BLaER1 treated with 17β-estradiol and CSF1 and Interleukin-3, amounts not matched to agents 10 nM and 100 nM (cell line): ENCODE measurements at regions not wholly inside any gene's neighbourhood (a gene's known extent, or its start where the extent isn't known, plus 50 kb on each side); places are given as distances from the start of the nearest gene placed in this dataset.

Experiments used
- H3K27ac ChIP-seq, 11 experiments: shearing (Covaris generic); formaldehyde crosslinking; 2 replicates each; pipeline ENCODE4 v1.8.1; 2022
- H3K27me3 ChIP-seq, 11 experiments: shearing (Covaris generic); formaldehyde crosslinking; 2 replicates each; pipeline ENCODE4 v1.8.1; 2022
- H3K36me3 ChIP-seq, 11 experiments: shearing (Covaris generic); formaldehyde crosslinking; 2 replicates each; pipeline ENCODE4 v1.8.1; 2022
- H3K4me1 ChIP-seq, 10 experiments: shearing (Covaris generic); formaldehyde crosslinking; 2 replicates each; pipeline ENCODE4 v1.8.1; 2022
- H3K4me2 ChIP-seq, 11 experiments: shearing (Covaris generic); formaldehyde crosslinking; 2 replicates each; pipeline ENCODE4 v1.8.1; 2022
- H3K4me3 ChIP-seq, 10 experiments: shearing (Covaris generic); formaldehyde crosslinking; 2 replicates each; pipeline ENCODE4 v1.8.1; 2022
- H3K9ac ChIP-seq, 11 experiments: shearing (Covaris generic); formaldehyde crosslinking; 2 replicates each; pipeline ENCODE4 v1.8.1; 2022
- H3K9me3 ChIP-seq, 11 experiments: shearing (Covaris generic); formaldehyde crosslinking; replicated peaks in 1 of 11; 2 replicates each; pipeline ENCODE4 v1.8.1; 2022
- H4K20me1 ChIP-seq, 11 experiments: shearing (Covaris generic); formaldehyde crosslinking; 2 replicates each; pipeline ENCODE4 v1.8.1; 2022
- Cebpa-rat ChIP-seq, 11 experiments: shearing (Covaris generic); IDR thresholded peaks; 2 replicates each; pipeline ENCODE4 v1.8.1; 2022

DNA sequence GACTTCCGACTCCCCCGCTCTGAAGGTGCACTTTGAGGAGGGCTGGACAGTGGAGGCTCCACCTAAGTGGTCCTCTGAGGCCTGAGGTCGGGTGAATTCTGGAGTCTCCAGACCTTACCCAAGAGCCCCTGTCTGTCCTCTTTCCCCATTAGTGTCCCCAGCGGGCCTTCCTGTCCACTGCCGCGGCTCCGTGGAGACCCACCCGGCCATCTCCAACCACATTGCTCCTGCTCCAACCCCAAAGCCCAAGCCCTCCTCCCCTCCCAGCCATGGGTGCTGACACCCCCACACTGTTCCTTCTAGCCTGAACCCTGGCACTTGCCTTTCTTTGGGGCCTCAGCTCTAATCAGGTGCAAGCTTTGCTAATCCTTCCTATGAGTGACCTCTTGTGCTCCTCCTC is 283.1 kb upstream of the TNRC6C start:
- Histone ChIP-seq H3K9me3 (peaks cover 0 to 4% (median 0%) of the 10 kb centered on the region in 11 experiments; a peak in 1 of 22 replicates), H3K4me3 (no peak overlapping the region), H3K27ac (no peak overlapping the region), H4K20me1 (no peaks in the 10 kb centered on the region), H3K4me2 (0 out of 22 replicates have a peak overlapping the region, but pooled peaks of 3 of the 11 experiments have one; percentile 15 to 26 (median 16)), H3K4me1 (peaks cover 0 to 9% (median 0%) of the 10 kb centered on the region in 10 experiments; a peak in 3 of 20 replicates), H3K9ac (no peak overlapping the region), H3K27me3 (no peaks in the 10 kb centered on the region), H3K36me3 (no peaks in the 10 kb centered on the region)
- no peak for TF ChIP-seq Cebpa-rat (IDR thresholded peaks at IDR 0.05)

DNA sequence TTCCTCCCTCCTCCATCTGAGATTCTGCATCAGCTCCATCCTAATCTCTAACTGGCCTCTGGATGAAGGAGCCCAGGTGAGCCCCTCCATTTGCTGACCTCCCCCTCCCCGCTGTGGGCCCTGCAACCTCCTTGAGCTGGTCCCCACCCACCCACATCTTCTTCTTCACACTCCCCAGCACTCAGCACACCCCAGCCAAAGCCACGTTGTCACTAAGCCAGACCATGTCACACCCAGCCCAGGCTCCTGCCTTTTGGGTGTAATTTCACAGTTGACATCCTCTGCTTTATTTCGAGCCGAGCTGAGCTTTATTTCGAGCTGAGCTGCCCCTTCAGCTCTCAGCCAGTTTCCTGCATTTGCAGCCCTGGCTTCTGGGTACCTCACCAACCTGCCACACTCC is 282.7 kb upstream of the TNRC6C start:
- no peak for TF ChIP-seq Cebpa-rat (IDR thresholded peaks at IDR 0.05)
- no peaks in the 10 kb centered on the region for H3K36me3 ChIP-seq
- no peaks in the 10 kb centered on the region for H3K27me3 ChIP-seq
- no peak overlapping the region for H3K27ac ChIP-seq
- peaks cover 0 to 4% (median 0%) of the 10 kb centered on the region in 11 experiments; a peak in 1 of 22 replicates for H3K9me3 ChIP-seq
- H4K20me1 ChIP-seq = no peaks in the 10 kb centered on the region
- H3K4me1 ChIP-seq = peaks cover 0 to 9% (median 0%) of the 10 kb centered on the region in 10 experiments; a peak in 3 of 20 replicates
- H3K9ac ChIP-seq = no peak overlapping the region
- no peak overlapping the region for H3K4me3 ChIP-seq
- no peak overlapping the region for H3K4me2 ChIP-seq

DNA sequence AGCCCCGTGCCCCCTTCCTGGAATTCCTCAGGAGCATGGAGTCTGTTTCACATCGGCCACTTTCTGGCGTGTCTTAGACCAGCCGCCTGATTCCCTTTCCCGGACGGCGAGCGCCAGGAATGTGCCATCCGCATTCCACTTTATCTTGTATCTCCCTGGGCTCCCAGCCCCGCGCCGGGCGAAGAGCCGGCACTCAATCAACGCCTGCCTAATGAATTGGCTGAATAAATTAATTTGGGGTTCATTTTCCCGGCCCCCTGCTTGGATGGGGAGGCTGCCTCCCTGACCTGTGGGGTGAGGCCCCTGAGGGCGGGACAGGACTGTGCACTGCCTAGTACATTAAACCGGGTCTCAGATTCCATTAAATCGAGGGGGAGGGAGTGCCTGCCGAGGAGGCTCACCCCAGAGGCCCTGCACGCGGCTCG is 282.3 kb upstream of the TNRC6C start:
- Histone ChIP-seq H4K20me1 (no peaks in the 10 kb centered on the region), H3K36me3 (no peaks in the 10 kb centered on the region), H3K27ac (no peak overlapping the region), H3K27me3 (no peaks in the 10 kb centered on the region), H3K9me3 (peaks cover 0 to 4% (median 0%) of the 10 kb centered on the region in 11 experiments; a peak in 1 of 22 replicates), H3K4me3 (no peak overlapping the region), H3K4me1 (peaks cover 0 to 9% (median 0%) of the 10 kb centered on the region in 10 experiments; a peak in 3 of 20 replicates), H3K4me2 (no peak overlapping the region), H3K9ac (no peak overlapping the region)
- TF ChIP-seq Cebpa-rat (IDR thresholded peaks at IDR 0.05) = no peak

DNA sequence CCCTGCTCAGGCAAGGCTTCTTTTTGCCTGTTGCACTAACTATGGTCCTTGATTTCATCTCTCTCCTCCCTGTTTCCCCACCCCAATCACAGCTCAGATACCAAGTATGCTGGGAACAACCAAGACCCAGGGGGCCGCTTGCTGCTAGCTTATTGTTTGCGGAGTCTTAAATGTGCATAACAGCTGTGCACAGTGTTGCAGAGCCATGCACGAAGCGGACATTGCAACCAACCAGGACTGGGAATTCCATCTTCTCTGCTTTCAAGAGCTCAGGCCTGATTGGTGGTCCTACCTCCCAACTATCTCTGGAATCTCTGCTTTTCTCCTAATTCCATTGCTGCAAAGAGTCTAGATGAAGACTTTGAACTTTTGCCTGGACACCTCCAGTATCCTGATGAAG is 281.3 kb upstream of the TNRC6C start:
- Histone ChIP-seq H3K27me3 (no peaks in the 10 kb centered on the region), H3K36me3 (no peaks in the 10 kb centered on the region), H3K4me3 (no peak overlapping the region), H3K9ac (no peak overlapping the region), H3K4me2 (no peak overlapping the region), H3K4me1 (peaks cover 0 to 9% (median 0%) of the 10 kb centered on the region in 10 experiments; a peak in 3 of 20 replicates), H4K20me1 (no peaks in the 10 kb centered on the region), H3K27ac (no peak overlapping the region), H3K9me3 (peaks cover 0 to 4% (median 0%) of the 10 kb centered on the region in 11 experiments; a peak in 1 of 22 replicates)
- no peak for TF ChIP-seq Cebpa-rat (IDR thresholded peaks at IDR 0.05)

DNA sequence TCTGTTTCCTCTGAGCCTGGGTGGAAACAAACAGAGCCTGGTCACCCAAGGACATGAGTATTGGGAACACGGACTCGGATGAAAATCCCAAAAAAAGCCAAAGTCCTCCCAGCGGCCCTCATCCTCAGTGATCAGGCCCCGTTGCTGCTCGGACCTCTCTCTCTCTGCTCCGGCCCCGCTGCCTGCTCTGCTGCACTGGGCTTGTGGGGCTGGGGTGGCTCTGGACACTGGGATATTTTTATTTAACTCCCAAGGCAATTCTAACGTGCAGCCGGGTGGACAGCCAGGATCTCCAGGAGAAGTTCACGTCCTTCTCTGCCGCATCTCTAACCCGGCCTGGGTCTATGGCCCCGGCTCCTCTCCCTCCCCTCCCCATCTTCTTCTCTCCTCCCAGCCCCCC is 280.9 kb upstream of the TNRC6C start:
- no peak overlapping the region for H3K9ac ChIP-seq
- no peaks in the 10 kb centered on the region for H3K36me3 ChIP-seq
- peaks cover 0 to 9% (median 0%) of the 10 kb centered on the region in 10 experiments; a peak in 3 of 20 replicates for H3K4me1 ChIP-seq
- H3K4me2 ChIP-seq = no peak overlapping the region
- no peak overlapping the region for H3K4me3 ChIP-seq
- peaks cover 0 to 4% (median 0%) of the 10 kb centered on the region in 11 experiments; a peak in 1 of 22 replicates for H3K9me3 ChIP-seq
- H3K27ac ChIP-seq = no peak overlapping the region
- no peaks in the 10 kb centered on the region for H3K27me3 ChIP-seq
- H4K20me1 ChIP-seq = no peaks in the 10 kb centered on the region
- no peak for TF ChIP-seq Cebpa-rat (IDR thresholded peaks at IDR 0.05)

DNA sequence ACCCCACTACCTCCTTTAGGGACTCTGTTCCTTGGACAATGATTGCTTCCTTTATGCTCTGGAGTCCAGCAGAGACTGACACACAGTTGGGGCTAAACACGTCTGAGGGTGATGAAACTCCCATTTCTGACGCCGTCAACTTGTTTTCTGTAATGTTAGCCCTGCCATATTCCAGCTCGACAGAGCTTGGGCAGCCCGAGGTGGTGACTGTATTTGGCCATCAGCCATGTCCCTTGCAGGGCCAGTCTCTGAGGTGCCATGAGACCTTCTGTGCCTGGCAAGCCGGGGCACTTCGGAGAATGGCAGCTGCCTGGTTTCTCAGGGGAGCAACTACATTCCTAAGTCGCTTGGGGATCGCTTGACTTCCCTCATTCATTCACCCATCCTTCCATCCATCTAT is 278.9 kb upstream of the TNRC6C start:
- Histone ChIP-seq H3K9me3 (no peaks in the 10 kb centered on the region), H3K36me3 (no peaks in the 10 kb centered on the region), H3K4me3 (no peak overlapping the region), H3K4me1 (peaks cover 0 to 9% (median 0%) of the 10 kb centered on the region in 10 experiments; a peak in 3 of 20 replicates), H4K20me1 (no peaks in the 10 kb centered on the region), H3K9ac (no peak overlapping the region), H3K4me2 (no peak overlapping the region), H3K27ac (no peak overlapping the region), H3K27me3 (no peaks in the 10 kb centered on the region)
- no peak for TF ChIP-seq Cebpa-rat (IDR thresholded peaks at IDR 0.05)

DNA sequence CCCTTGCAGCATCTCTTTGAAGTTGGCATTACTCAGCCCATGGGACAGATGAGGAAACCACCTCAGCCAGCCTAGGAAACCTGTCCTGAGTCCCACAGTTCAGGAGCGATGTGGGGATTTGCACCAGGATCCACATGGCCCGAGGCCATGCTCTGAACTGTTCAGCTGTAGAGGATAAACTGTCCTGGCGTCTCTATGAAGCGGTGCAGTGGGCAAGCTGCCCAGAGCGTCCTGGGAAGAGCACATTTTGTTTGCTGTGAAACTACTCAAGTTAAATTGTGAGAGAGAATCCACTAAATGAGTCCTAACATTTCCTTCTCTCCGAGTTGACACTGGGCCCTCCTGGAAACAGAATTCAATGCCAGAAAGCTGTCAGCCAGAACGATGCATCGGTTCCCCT is 276.6 kb upstream of the TNRC6C start:
- H3K36me3 ChIP-seq = no peaks in the 10 kb centered on the region
- no peak overlapping the region for H3K27ac ChIP-seq
- no peak overlapping the region for H3K9ac ChIP-seq
- H3K4me3 ChIP-seq = no peak overlapping the region
- TF ChIP-seq Cebpa-rat (IDR thresholded peaks at IDR 0.05) = no peak
- no peaks in the 10 kb centered on the region for H4K20me1 ChIP-seq
- peaks cover 0 to 11% (median 1%) of the 10 kb centered on the region in 10 experiments; a peak in 10 of 20 replicates for H3K4me1 ChIP-seq
- H3K9me3 ChIP-seq = no peaks in the 10 kb centered on the region
- H3K27me3 ChIP-seq = no peaks in the 10 kb centered on the region
- H3K4me2 ChIP-seq = no peak overlapping the region

DNA sequence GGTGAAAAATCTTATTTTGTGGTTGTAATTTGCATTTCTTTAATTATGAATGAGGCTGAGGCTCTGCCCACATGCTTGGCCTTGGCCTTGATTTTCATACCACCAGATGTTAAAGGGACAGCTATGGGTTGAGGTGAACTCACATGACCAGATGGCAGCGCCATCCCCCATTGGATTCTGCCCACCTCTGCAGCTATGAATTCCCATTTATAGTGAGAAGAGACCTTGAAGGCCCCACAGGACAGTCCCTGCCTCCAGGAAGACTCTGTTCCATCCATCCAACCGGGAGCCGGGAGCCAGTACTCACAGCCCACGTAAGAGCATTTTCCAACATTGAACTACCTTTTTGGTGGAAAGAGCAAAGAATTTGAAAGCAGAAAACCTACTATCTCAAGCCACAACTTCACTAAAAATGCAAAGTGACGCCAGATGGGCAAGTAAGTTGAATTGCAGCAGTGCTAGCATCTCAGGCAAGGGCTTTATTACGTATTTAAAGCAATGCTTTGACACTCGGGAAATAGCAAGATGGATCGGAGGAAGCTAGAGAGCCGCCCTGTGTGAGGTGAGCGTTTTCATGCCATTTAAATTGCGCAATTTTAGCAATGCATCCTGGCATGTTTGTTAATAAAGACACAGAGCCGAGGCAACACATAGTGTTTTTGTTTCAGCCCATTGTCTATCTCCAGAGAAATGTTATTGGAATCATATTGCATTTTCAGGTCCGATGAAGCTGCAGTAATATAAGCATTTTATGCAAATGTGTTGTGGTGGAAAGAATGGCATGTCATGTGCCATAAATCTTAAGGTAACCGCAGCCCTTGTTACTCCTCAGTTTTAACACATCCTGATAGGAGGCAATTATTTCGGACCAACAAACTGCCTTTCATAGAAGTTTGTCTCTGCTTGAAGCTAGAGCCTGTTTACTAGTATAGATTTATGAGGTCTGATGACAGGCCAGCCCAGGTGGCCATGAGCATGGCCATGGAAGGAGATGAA is 273.4 kb upstream of the TNRC6C start:
- no peaks in the 10 kb centered on the region for H4K20me1 ChIP-seq
- no peak overlapping the region for H3K9ac ChIP-seq
- peak overlapping the region in 1 of 11 experiments; percentile 18; a peak in 1 of 22 replicates for H3K4me2 ChIP-seq
- H3K27ac ChIP-seq = no peak overlapping the region
- no peak overlapping the region for H3K4me3 ChIP-seq
- H3K27me3 ChIP-seq = no peaks in the 10 kb centered on the region
- peaks cover 10 to 40% (median 33%) of the 10 kb centered on the region in 10 experiments for H3K4me1 ChIP-seq
- peak in 10 of 11 experiments; percentile 41 to 94 (median 80); a peak in 17 of 22 replicates for TF ChIP-seq Cebpa-rat (IDR thresholded peaks at IDR 0.05)
- no peaks in the 10 kb centered on the region for H3K36me3 ChIP-seq
- H3K9me3 ChIP-seq = no peaks in the 10 kb centered on the region

DNA sequence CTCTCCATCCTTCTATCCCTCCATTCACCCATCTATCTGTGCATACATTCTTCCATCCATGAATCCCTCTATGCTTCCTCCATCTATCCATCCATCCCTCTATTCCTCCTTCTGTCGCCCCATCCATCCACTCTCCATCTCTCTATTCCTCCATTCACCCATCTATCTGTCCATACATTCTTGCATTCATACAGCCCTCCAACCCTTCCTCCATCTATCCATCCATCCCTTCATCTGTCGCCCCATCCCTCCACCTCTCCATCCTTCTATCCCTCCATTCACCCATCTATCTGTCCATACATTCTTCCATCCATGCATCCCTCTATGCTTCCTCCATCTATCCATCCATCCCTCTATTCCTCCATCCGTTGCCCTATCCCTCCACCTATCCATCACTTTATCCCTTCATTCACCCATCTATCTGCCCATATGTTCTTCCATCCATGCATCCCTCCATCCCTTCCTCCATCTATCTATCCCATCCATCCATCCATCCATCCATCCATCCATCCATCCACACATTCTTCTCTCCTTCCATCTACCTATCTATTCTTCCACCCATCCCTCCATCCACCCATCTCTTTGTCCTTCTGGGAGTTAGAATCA is 272.5 kb upstream of the TNRC6C start:
- TF ChIP-seq Cebpa-rat (IDR thresholded peaks at IDR 0.05) = no peak
- Histone ChIP-seq H3K4me3 (no peak overlapping the region), H3K27me3 (no peaks in the 10 kb centered on the region), H3K4me2 (0 out of 22 replicates have a peak overlapping the region, but pooled peaks of 2 of the 11 experiments have one; percentile 18 to 79), H3K27ac (no peak overlapping the region), H3K9ac (no peak overlapping the region), H3K4me1 (peaks cover 19 to 48% (median 42%) of the 10 kb centered on the region in 10 experiments), H4K20me1 (no peaks in the 10 kb centered on the region), H3K9me3 (no peaks in the 10 kb centered on the region), H3K36me3 (no peaks in the 10 kb centered on the region)
